GM12873 (cell line): ENCODE measurements at regions not wholly inside any gene's neighbourhood (a gene's known extent, or its start where the extent isn't known, plus 50 kb on each side); places are given as distances from the start of the nearest gene placed in this dataset.

Experiments
- TF ChIP-seq, protein P1 (sequence below): IDR thresholded peaks from 2 replicates; pipeline ENCODE4 v1.5.1; 2012; ENCODE audit warnings: low read depth, mild to moderate bottlenecking, moderate library complexity, low read length, control low read depth; ENCODE audit not compliant: insufficient read depth; ENCODE audit errors: missing control alignments

DNA sequence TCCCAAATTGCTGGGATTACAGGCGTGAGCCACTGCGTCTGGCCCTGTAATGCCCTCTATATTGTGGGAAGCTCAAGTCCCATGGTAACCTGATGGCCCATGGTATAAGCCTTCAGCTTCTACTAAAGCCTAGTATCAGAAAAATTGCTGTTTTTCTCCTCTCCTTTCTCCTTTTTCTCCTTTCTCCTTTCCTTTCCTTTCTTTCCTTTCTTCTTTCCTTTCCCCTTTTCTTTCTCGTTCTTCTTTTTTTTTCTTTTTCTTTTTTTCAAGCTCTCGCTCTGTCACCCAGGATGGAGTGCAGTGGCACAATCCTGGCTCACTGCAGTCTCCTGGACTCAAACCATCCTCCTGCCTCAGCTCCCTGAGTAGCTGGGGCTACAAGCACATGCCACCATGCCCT is 740.7 kb downstream of the FAM133A start:
- TF ChIP-seq, protein P1, sequence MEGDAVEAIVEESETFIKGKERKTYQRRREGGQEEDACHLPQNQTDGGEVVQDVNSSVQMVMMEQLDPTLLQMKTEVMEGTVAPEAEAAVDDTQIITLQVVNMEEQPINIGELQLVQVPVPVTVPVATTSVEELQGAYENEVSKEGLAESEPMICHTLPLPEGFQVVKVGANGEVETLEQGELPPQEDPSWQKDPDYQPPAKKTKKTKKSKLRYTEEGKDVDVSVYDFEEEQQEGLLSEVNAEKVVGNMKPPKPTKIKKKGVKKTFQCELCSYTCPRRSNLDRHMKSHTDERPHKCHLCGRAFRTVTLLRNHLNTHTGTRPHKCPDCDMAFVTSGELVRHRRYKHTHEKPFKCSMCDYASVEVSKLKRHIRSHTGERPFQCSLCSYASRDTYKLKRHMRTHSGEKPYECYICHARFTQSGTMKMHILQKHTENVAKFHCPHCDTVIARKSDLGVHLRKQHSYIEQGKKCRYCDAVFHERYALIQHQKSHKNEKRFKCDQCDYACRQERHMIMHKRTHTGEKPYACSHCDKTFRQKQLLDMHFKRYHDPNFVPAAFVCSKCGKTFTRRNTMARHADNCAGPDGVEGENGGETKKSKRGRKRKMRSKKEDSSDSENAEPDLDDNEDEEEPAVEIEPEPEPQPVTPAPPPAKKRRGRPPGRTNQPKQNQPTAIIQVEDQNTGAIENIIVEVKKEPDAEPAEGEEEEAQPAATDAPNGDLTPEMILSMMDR: no peak

DNA sequence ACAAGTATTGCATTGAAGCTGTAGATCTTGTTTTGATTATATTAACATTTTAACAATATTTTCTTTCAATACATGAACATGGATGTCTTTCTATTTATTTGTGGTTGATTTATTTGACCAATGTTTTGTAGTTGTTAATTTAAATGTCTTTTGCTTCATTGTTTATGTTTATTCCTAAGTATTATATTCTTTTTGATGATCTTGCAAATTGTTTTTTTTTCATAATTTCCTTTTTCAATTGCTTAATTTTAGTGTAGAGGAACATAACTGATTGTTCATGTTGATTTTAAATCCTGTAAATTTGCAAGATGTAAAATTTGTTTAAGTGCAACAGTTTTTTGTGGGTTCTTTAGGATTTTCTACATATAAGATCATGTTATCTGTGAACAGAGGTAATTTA is 744.1 kb downstream of the FAM133A start:
- TF ChIP-seq, protein P1: no peak

DNA sequence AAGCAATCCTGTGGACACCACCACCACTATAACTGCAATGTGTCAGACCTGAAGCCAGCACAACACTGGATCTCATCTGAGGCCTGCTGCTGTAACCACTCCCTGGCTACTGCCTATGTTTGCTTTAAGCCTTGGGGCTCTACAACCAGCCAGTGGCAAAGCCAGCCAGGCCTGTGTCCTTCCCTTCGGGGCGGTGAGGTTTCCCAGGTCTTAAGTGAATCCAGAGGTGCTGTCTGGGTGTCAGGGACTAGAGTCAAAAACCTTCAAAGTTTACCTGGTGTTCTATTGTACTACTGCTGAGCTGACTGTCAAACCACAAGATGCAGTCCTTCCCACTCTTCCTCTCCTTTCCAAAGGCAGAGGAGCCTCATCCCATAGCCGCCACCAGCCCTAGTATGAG is 750.5 kb downstream of the FAM133A start:
- TF ChIP-seq, protein P1: no peak

DNA sequence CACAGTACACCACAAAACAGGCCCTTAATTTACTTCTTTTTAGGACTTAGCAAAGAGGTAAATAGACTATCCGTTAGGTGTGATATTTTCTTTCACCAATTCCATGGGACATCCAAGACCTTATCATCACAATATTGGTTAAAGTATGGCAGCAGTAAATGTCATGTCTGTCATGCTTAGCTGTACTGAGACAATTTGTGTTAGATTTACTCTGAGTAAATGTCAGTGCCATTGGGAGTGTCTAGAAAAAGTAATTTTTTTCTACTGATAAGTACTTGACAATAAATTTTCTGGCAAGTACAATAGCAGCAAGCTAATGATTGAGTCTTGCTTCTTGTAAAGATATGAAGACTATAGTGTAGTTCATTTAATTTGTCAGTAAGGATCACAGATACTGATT is 756.1 kb downstream of the FAM133A start:
- TF ChIP-seq, protein P1: no peak

DNA sequence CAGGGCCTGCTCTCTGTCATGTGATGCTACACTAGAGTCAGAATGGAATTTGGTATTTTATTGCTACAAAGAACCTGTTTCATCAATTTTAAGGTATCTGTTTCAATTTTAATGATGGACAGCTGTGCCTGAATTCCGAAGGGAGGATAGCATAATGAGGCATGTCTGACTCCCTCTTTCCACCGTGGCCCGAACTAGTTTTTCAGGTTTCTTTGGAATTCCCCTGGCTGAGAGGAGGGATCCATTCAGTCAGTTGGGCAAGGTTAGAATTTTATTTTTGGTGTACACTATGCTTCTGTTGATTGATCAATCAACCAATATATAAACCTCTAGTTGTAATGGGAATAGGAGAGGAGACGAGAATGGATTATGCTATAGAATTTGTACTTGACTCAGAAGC is 761.8 kb downstream of the FAM133A start:
- TF ChIP-seq, protein P1: no peak

DNA sequence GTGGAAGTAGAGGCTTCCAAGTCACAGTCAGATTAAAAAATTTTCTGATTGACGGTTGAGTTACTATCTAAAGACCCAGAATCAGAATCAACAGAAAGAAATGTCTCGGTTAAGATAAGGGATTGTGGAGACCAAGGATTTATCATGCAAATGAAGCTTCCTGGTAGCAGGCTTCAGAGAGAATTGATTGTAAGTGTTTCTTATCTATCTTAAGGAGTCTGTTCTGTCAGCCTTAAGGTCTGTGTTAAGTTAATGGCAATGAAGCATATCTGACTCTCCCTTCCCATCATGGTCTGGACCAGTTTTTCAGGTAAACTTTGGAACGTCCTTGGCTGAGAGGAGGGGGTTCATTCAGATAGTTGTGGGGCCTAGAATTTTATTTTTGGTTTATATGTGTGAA is 780.2 kb downstream of the FAM133A start:
- TF ChIP-seq, protein P1: no peak

DNA sequence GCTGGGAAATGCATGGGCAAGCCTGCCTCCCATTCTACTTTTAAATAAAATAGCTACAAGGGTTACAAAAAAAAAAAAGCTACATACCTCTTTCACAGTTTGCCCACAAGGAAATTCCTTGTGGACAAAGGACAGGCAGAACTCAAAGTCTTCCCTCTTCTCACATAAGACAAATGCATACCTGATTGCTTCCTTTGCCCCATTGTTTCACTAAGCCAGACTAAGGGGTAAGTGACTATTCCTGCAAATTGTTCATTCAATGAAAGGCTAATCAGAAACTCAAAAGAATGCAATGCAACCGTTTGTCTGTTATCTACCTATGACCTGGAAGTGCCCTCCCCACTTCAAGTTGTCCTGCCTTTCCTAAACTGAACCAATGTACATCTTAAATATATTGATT is 780.6 kb downstream of the FAM133A start:
- TF ChIP-seq, protein P1: no peak
